GM12801 (cell line): ENCODE measurements at regions not wholly inside any gene's neighbourhood (a gene's known extent, or its start where the extent isn't known, plus 50 kb on each side); places are given as distances from the start of the nearest gene placed in this dataset.

Experiments
- CTCF ChIP-seq: IDR thresholded peaks from one replicate; pipeline ENCODE4 v1.5.1; 2011; ENCODE audit warnings: control low read depth; ENCODE audit not compliant: insufficient read length; ENCODE audit errors: extremely low read depth

DNA sequence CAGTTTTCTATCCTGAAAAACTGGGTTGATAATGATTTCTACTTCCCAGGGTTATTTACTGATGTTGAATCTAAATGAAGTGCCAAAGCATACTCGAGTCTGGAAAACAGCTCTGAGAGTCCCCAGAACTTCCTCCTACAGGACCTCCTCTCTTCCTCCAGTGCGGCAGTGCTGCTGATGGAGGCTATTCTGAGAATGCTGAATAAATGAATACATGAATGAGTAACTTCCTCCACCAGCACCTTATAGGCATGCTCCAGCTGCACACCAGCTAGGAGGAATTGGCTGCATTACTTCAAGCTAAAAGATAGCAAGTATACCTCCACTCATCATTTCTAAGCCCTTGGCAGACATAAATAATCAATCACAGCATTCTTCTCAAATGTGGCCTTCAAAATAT, 448.8 kb upstream of the CCDC196 start:
- no peak for TF ChIP-seq CTCF

DNA sequence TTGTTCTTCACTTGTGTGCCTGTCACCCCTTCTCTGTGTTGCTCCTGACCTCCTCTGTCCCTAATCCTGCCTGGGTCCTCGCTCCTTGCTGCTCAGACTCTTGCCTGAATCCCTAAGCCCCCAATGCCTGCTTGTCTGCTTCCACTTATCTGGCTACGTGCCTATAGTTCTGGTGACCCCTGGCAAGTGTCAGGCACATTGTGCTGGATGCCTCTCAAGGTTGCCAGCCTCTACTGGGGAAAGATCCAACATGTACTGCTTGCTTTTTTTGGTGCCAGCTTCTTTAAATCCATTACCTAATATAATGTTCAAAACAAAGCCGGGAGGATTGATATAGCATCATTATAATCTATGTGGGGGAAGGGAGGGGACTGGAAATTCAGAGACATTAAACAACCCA, 448.0 kb upstream of the CCDC196 start:
- no peak for TF ChIP-seq CTCF

GRCh38 chr14:66038618-66039017, 447.6 kb upstream of the CCDC196 start:
- TF ChIP-seq CTCF = no peak

- no peak for TF ChIP-seq CTCF
Measured at GRCh38 chr14:66039495-66039894, 446.7 kb upstream of the CCDC196 start.

DNA sequence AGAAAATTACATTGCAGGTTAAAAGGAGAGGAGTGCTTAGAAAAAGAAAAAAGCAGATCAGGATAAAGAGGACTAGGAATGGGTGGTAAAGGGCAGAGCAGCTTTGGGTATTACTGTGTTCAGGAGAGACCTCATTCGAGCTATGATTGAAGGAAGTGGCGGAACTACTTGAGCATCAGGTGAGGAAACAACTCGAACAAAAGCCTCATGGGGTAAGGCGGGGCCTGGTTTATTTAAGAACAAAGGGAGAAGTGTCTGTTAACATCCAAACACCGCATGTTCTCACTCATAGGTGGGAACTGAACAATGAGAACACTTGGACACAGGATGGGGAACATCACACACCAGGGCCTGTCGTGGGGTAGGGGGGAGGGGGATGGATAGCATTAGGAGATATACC, 444.6 kb upstream of the CCDC196 start:
- no peak for TF ChIP-seq CTCF

DNA sequence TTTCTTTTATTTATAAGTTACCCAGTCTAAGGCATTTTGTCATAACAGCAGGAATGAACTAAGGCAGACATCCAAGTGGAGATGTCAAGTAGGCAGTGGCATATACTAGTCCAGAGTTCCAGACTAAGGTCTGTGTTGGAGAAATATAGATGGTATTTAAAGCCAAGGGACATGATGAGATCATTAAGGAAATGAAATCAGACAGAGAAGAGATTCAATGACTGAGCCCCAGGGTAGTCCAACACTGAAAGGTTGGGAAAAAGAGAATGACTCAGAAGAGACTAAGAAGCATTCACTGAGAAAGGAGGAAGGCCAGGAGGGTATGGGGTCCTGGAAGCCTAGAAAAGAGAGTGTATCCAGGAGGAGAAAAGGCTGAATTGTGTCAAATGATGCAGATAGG, 442.2 kb upstream of the CCDC196 start:
- TF ChIP-seq CTCF = no peak

DNA sequence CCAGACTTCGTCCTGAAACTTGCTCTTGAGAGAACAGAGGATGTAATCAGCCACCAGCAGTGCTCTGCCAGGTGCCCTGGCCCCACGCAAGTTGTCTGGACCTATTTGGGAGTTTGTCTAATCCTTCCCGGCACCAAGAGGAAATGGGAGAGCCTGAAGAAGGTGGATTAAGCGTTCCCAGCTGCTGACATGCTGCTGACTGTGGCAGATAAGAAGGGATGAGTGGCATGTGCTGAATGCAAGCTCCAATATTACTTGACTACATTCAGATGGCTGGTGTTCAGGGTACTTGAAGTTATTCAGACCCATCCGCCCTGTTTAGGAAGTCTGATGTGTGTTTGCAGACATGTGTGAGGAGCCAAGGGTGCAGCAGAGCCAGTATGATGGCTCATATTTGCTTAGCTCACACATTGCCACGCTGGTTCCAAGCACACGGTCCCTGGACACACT, 440.6 kb upstream of the CCDC196 start:
- no peak for TF ChIP-seq CTCF

DNA sequence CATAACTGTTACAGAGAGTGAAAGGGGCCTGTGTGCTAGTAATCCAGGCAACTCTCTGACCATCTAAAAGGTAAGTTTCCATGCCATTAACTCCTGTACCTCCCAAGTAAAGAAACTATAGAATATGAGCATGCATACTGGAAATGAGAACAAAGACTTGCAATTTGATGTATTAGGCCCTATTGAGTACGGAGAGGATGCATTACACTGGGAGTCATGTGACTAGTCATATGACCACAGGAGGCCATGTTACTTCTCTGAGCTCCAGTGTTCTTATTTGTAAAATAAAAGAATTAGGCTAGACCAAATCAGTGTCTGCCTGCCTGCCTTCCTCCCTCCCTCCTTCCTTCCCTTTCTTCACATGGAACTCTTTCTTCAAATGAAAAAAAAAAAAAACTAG, 440.1 kb upstream of the CCDC196 start:
- no peak for TF ChIP-seq CTCF
